Heart left ventricle (tissue), 16 donors: ENCODE measurements at regions not wholly inside any gene's neighbourhood (a gene's known extent, or its start where the extent isn't known, plus 50 kb on each side); places are given as distances from the start of the nearest gene placed in this dataset.

Experiments
- ATAC-seq, 4 donors: fragments of 200-7000 bp; cut with Tn5 transposase; one replicate each; pipeline ENCODE4 v1.9.1; 2020 to 2022; ENCODE audit warnings: moderate library complexity in 4 of 4, mild to moderate bottlenecking in 3 of 4, moderate number of reproducible peaks in 1 of 4
- DNase-seq, 5 donors: peaks; one replicate each; pipeline ENCODE4 v3.0.0-alpha.2; 2020
- H3K27ac ChIP-seq, 12 donors: fragments of 200-600 bp; sonication (generic) in 4 of 12; one replicate each; pipeline versions ENCODE4 v1.5.0 to v1.8.0; 2016 to 2022; ENCODE audit warnings: mild to moderate bottlenecking in 2 of 12
- H3K27me3 ChIP-seq, 9 donors: fragments of 200-600 bp; sonication (generic) in 2 of 9; one replicate each; pipeline versions ENCODE4 v1.5.1 to v1.8.0; 2016 to 2022; ENCODE audit warnings: mild to moderate bottlenecking in 3 of 9
- H3K36me3 ChIP-seq, 9 donors: fragments of 200-600 bp; sonication (generic) in 2 of 9; one replicate each; pipeline versions ENCODE4 v1.5.0 to v1.8.0; 2018 to 2022; ENCODE audit warnings: mild to moderate bottlenecking in 2 of 9
- H3K4me1 ChIP-seq, 12 donors: fragments of 200-600 bp; sonication (generic) in 4 of 12; one replicate each; pipeline versions ENCODE4 v1.5.0 to v1.8.0; 2016 to 2022; ENCODE audit warnings: mild to moderate bottlenecking in 3 of 12
- H3K4me3 ChIP-seq, 12 donors: fragments of 200-600 bp; sonication (generic) in 4 of 12; one replicate each; pipeline versions ENCODE4 v1.5.0 to v1.8.0; 2017 to 2022; ENCODE audit warnings: mild to moderate bottlenecking in 9 of 12, moderate library complexity in 4 of 12
- H3K9me3 ChIP-seq, 12 donors: fragments of 200-600 bp; sonication (generic) in 4 of 12; one replicate each; pipeline versions ENCODE4 v1.5.0 to v1.8.0; 2016 to 2022; ENCODE audit warnings: mild to moderate bottlenecking in 1 of 12
- POLR2A ChIP-seq, 2 donors: fragments of 450-650 bp; IDR thresholded peaks; one replicate each; pipeline ENCODE4 v1.6.1; 2017; ENCODE audit warnings: antibody characterized with exemption in 2 of 2, mild to moderate bottlenecking in 2 of 2, moderate library complexity in 2 of 2
- WGBS, 4 donors: extraction: QIAGEN DNeasy Blood & Tissue Kit in 2 of 4; methylation state at CpG; one replicate each; pipeline versions ENCODE4 v1.1.5 to v1.1.7; 2013 to 2018; 5-methylcytosine and 5-hydroxymethylcytosine counted together
- intact Hi-C, 10 donors: fragments of 100-400 bp; cut with DNase I; formaldehyde crosslinking; loops; one replicate each; pipeline versions ENCODE4 v1.11.1 to v1.14.2; 2022
- TF ChIP-seq, protein P1 (sequence below), 12 donors: fragments of 200-600 bp; sonication (generic) in 4 of 12; IDR thresholded peaks; one replicate each; pipeline versions ENCODE4 v1.5.0 to v1.8.0; 2018 to 2022; ENCODE audit warnings: antibody characterized with exemption in 12 of 12, mild to moderate bottlenecking in 5 of 12
- donor health status: ischemic (EF 13 %, LVEDD 7.1; RV severe dilation, severe dysfunction).
- donor health status: healthy with polysubstance abuse.
- donor health status: DM: no; HTN: yes; CAD: no.
- donor health status: DM: no; HTN: no; CAD: no.
- donor health status: ischemic (EF 25% LVEDD 6.9; RV normal size, moderate dysfunction).
- donor health status: ischemic (EF 25% LVEDD 5.7; RV mildly dilated, moderate dysfunction).
- donor health status: healthy.
- donor health status: DM: yes; HTN: yes; CAD: no.
- donor health status: ischemic (EF 35%, LVEDD 5.7; RV mildly dilated, moderate dysfunction).
- donor health status: nonischemic (EF 11% LVEDD 7.7; RV severe dilation, severe dysfunction).
- donor health status: DM: yes; HTN: yes; CAD: no.
- donor health status: PGD.
- donor health status: ischemic (EF 29% LVEDD 5.4; RV normal size, mild dysfunction).
- donor health status: nonischemic (EF 23%, LVEDD 6.1; RV moderate dilation, normal function).

DNA sequence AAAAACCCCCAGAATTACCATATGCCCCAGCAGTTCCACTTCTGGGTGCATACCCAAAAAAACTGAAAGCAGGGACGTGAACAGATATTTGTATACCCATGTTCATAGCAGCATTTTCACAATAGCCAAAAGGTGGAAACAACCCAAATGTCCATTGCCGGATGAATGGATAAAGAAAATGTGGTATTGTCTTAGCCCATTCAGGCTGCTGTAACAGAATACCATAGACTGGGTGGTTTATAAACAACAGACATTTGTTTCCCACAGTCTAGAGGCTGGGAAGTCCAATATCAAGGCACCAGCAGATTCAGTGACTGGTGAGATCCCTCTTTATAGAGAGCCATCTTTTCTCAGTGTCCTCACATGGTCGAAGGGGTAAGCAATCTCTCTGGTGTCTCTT is 182.1 kb upstream of the ANKRD28 start:
- Histone ChIP-seq H3K27ac (no peak overlapping the region), H3K36me3 (no peaks in the 10 kb centered on the region), H3K4me1 (peaks cover 0 to 7% (median 0%) of the 10 kb centered on the region in 12 donors), H3K4me3 (no peak overlapping the region), H3K27me3 (no peaks in the 10 kb centered on the region), H3K9me3 (peaks cover 0 to 8% (median 0%) of the 10 kb centered on the region in 12 donors)
- 89 to 96% (median 91%) methylated on average over 3 of the region's 3 CpGs for WGBS, 4 donors
- no peak for DNase-seq
- TF ChIP-seq POLR2A (IDR thresholded peaks at IDR 0.05), result no peak
- TF ChIP-seq, protein P1, sequence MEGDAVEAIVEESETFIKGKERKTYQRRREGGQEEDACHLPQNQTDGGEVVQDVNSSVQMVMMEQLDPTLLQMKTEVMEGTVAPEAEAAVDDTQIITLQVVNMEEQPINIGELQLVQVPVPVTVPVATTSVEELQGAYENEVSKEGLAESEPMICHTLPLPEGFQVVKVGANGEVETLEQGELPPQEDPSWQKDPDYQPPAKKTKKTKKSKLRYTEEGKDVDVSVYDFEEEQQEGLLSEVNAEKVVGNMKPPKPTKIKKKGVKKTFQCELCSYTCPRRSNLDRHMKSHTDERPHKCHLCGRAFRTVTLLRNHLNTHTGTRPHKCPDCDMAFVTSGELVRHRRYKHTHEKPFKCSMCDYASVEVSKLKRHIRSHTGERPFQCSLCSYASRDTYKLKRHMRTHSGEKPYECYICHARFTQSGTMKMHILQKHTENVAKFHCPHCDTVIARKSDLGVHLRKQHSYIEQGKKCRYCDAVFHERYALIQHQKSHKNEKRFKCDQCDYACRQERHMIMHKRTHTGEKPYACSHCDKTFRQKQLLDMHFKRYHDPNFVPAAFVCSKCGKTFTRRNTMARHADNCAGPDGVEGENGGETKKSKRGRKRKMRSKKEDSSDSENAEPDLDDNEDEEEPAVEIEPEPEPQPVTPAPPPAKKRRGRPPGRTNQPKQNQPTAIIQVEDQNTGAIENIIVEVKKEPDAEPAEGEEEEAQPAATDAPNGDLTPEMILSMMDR (IDR thresholded peaks at IDR 0.05), result no peak
- intact Hi-C loops, result loop anchor here in 1 of 10 donors (10.0 kb wide), 2 partner anchors 55 to 115 kb away; no protein-coding TSS in a partner anchor
- no peak for ATAC-seq

- 44 to 70% (median 62%) methylated on average over 1 of the region's 1 CpG for WGBS, 4 donors
- Histone ChIP-seq H3K27ac (peak overlapping the region in 6 of 12 donors; percentile 44 to 60 (median 54)), H3K36me3 (no peaks in the 10 kb centered on the region), H3K9me3 (peaks cover 0 to 8% (median 0%) of the 10 kb centered on the region in 12 donors), H3K4me3 (peak overlapping the region in 8 of 12 donors; percentile 2 to 42 (median 30)), H3K27me3 (no peaks in the 10 kb centered on the region), H3K4me1 (peaks cover 0 to 7% (median 0%) of the 10 kb centered on the region in 12 donors)
- ATAC-seq (peak in 2 of 4 donors; percentile 27 to 52), DNase-seq (no peak)
- TF ChIP-seq, protein P1 (IDR thresholded peaks at IDR 0.05), result no peak
- no peak for TF ChIP-seq POLR2A (IDR thresholded peaks at IDR 0.05)
- intact Hi-C loops, result loop anchor here in 1 of 10 donors (10.0 kb wide), 1 partner anchor 57 kb away; no protein-coding TSS in a partner anchor
Measured at GRCh38 chr3:15982243-15982642, 184.5 kb upstream of the ANKRD28 start.

DNA sequence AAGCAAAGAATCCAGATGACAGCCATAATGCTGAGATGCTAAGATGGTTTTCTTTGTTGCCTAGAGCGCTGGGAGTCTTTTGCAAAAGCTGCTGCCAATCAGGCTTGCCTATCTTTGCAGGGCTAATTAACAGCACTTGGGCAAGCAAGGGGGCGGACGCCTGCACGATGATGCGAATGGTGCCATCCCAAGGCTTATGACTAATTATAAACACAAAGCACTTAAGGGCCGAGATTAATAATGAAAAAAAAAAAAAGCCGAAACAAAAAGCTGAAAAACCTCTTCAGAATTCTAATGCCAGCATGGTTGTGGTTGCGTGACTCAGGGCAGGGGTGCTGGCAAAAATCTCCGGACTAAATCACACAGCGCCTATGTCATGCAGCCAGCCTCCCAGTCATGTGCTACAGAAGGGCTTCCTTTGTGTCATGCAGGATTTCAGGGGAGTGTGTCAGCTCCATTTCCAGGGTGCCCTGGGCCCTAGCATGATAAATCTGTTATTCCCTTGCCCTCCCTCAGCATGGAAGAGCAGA is 185.0 kb upstream of the ANKRD28 start:
- Histone ChIP-seq H3K4me3 (peak overlapping the region in 8 of 12 donors; percentile 2 to 42 (median 30)), H3K36me3 (no peaks in the 10 kb centered on the region), H3K27me3 (no peaks in the 10 kb centered on the region), H3K27ac (peak overlapping the region in 9 of 12 donors; percentile 27 to 60 (median 49)), H3K4me1 (peaks cover 0 to 7% (median 0%) of the 10 kb centered on the region in 12 donors), H3K9me3 (peaks cover 0 to 8% (median 0%) of the 10 kb centered on the region in 12 donors)
- peak in 4 of 5 donors; percentile 25 to 53 (median 39) for DNase-seq
- peak; percentile 81 to 93 (median 88) for ATAC-seq
- intact Hi-C loops, result loop anchor here in 1 of 10 donors (10.0 kb wide), 1 partner anchor 58 kb away; no protein-coding TSS in a partner anchor
- TF ChIP-seq POLR2A (IDR thresholded peaks at IDR 0.05), result no peak
- TF ChIP-seq, protein P1 (IDR thresholded peaks at IDR 0.05), result no peak
- WGBS, 4 donors, result 42 to 62% (median 54%) methylated on average over 10 of the region's 10 CpGs

- Histone ChIP-seq H3K9me3 (peaks cover 0 to 11% (median 0%) of the 10 kb centered on the region in 12 donors), H3K27ac (peak overlapping the region in 9 of 12 donors; percentile 27 to 60 (median 49)), H3K4me1 (peaks cover 0 to 7% (median 0%) of the 10 kb centered on the region in 12 donors), H3K36me3 (no peaks in the 10 kb centered on the region), H3K27me3 (no peaks in the 10 kb centered on the region), H3K4me3 (peak overlapping the region in 3 of 12 donors; percentile 20 to 36 (median 28))
- peak in 2 of 4 donors; percentile 12 to 18 for ATAC-seq
- WGBS, 4 donors, result 66 to 83% (median 73%) methylated on average over 2 of the region's 2 CpGs
- TF ChIP-seq, protein P1 (IDR thresholded peaks at IDR 0.05), result no peak
- TF ChIP-seq POLR2A (IDR thresholded peaks at IDR 0.05), result no peak
- intact Hi-C loops, result loop anchor here in 1 of 10 donors (10.0 kb wide), 1 partner anchor 58 kb away; no protein-coding TSS in a partner anchor
- DNase-seq, result no peak
Measured at GRCh38 chr3:15983232-15983631, 185.5 kb upstream of the ANKRD28 start.
